Choroid plexus epithelial cell (primary cell): ENCODE measurements at regions not wholly inside any gene's neighbourhood (a gene's known extent, or its start where the extent isn't known, plus 50 kb on each side); places are given as distances from the start of the nearest gene placed in this dataset.
A peak's percentile ranks its signal among the peaks of the same experiment; 100 is the strongest.

Experiments
- DNase-seq: peaks from one replicate; pipeline ENCODE4 v3.0.0-alpha.2; 2010; ENCODE audit warnings: low read depth
- H3K4me3 ChIP-seq: 2 replicates; pipeline ENCODE4 v1.5.1; 2011; ENCODE audit warnings: low read depth, mild to moderate bottlenecking, control low read depth, low read length, moderate library complexity
- CTCF ChIP-seq: conservative IDR thresholded peaks from 2 replicates; pipeline ENCODE4 v1.5.1; 2011; ENCODE audit warnings: low read depth, mild to moderate bottlenecking, control low read depth, inconsistent platforms, low read length, moderate library complexity

GRCh38 chr6:14031516-14031915 is 86.1 kb upstream of the CD83 start:
- no peak overlapping the region for H3K4me3 ChIP-seq
- no peak for DNase-seq
- TF ChIP-seq CTCF: no peak

- peak; percentile 85 for DNase-seq
- no peak for TF ChIP-seq CTCF
- H3K4me3 ChIP-seq: no peak overlapping the region
Observed at GRCh38 chr6:14035071-14035847, 82.3 kb upstream of the CD83 start.

GRCh38 chr6:14035874-14036273 is 81.7 kb upstream of the CD83 start:
- DNase-seq: peak; percentile 19
- no peak overlapping the region for H3K4me3 ChIP-seq
- TF ChIP-seq CTCF: no peak

GRCh38 chr6:14036911-14037310 is 80.7 kb upstream of the CD83 start:
- TF ChIP-seq CTCF: no peak
- no peak overlapping the region for H3K4me3 ChIP-seq
- DNase-seq: no peak

- peak; percentile 58 for DNase-seq
- TF ChIP-seq CTCF: no peak
- no peak overlapping the region for H3K4me3 ChIP-seq
Observed at GRCh38 chr6:14037402-14038277, 79.9 kb upstream of the CD83 start.

GRCh38 chr6:14038467-14039437 is 78.8 kb upstream of the CD83 start:
- no peak for TF ChIP-seq CTCF
- no peak overlapping the region for H3K4me3 ChIP-seq
- peak; percentile 25 for DNase-seq
